Testis (tissue), 2 donors: ENCODE measurements at regions not wholly inside any gene's neighbourhood (a gene's known extent, or its start where the extent isn't known, plus 50 kb on each side); places are given as distances from the start of the nearest gene placed in this dataset.

Experiments used
- POLR2A ChIP-seq: fragments of 450-650 bp; IDR thresholded peaks from one replicate; pipeline ENCODE4 v1.6.1; 2017; ENCODE audit warnings: antibody characterized with exemption, mild to moderate bottlenecking, moderate library complexity
- TF ChIP-seq, protein P1 (sequence below), 3 experiments: fragments of 450-650 bp in 2 of 3; fragments of 200-600 bp in 1 of 3; sonication (generic) in 1 of 3; IDR thresholded peaks; one replicate each; pipeline ENCODE4 v1.5.1; 2016 to 2019; ENCODE audit warnings: antibody characterized with exemption in 3 of 3, mild to moderate bottlenecking in 2 of 3, moderate library complexity in 1 of 3

DNA sequence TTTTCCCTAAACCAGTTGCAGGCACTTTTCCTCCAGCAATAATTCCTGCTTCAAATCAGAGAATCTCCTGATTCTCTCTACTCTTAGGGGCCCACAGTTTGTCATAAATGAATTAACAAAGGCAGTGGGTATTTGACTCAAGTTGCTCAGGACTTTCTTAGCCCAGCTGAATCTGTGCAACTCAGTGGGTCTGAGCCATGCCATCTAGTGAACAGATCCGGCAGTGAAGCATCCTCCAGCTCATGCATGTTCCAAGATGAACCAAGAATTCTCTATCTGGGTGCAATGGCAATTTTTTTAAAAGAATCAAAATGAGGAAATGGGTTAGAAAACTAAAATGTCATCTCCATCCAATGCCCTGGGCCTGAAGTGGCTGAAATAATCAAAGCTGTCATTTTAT, 575.2 kb upstream of the CDH11 start:
- no peak for TF ChIP-seq POLR2A
- TF ChIP-seq, protein P1, sequence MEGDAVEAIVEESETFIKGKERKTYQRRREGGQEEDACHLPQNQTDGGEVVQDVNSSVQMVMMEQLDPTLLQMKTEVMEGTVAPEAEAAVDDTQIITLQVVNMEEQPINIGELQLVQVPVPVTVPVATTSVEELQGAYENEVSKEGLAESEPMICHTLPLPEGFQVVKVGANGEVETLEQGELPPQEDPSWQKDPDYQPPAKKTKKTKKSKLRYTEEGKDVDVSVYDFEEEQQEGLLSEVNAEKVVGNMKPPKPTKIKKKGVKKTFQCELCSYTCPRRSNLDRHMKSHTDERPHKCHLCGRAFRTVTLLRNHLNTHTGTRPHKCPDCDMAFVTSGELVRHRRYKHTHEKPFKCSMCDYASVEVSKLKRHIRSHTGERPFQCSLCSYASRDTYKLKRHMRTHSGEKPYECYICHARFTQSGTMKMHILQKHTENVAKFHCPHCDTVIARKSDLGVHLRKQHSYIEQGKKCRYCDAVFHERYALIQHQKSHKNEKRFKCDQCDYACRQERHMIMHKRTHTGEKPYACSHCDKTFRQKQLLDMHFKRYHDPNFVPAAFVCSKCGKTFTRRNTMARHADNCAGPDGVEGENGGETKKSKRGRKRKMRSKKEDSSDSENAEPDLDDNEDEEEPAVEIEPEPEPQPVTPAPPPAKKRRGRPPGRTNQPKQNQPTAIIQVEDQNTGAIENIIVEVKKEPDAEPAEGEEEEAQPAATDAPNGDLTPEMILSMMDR (IDR thresholded peaks at IDR 0.05) = no peak
